ENCODE measurements at regions not wholly inside any gene's neighbourhood (a gene's known extent, or its start where the extent isn't known, plus 50 kb on each side); places are given as distances from the start of the nearest gene placed in this dataset.

- no peak for DNase-seq (ENCODE audit: low read depth, low spot score)
Observed at GRCh38 chr2:146826388-146826787, 1018.4 kb upstream of the ACVR2A start.

GRCh38 chr2:146821836-146822316 is 1023.0 kb upstream of the ACVR2A start:
- peak; percentile 63 for DNase-seq (ENCODE audit: low read depth, low spot score)

DNA sequence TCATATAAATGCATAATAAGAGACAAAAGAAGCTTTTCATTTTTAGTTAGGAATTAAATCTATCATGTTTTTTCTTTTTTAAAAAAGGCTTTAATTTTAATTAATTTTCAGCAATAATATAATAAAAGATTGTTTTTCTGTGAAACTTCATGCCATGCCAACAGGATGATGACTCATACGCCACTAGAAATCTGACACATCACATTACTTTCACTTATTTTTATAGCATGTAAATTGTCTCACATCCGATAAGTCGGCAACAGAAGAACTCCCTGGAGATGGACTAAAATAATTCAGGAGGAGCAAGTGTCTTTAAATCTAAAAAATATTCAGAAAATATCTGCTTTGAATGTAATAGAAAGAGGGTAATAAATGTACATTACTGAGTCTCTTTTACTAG is 1024.2 kb upstream of the ACVR2A start:
- peak; percentile 61 for DNase-seq (ENCODE audit: low read depth, low spot score)

DNA sequence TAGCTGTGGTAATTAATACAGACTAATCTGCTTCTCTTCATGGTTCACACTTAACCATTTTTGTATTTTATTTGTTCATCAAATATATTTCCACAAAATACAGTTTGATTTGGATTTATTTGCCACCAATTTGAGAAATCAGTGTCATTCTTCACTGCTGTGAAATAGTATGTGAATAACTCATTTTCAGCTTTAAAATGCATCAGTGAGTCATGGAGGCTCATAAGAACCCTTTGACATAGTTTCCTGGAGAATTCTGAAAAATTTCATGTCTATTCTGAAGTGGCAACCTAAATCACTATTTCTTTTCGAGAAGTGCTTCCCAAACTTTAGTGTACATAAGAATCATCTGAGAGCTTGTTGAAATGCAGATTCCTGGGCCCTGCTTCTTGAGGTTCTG is 1026.7 kb upstream of the ACVR2A start:
- DNase-seq (ENCODE audit: low read depth, low spot score), result no peak

DNA sequence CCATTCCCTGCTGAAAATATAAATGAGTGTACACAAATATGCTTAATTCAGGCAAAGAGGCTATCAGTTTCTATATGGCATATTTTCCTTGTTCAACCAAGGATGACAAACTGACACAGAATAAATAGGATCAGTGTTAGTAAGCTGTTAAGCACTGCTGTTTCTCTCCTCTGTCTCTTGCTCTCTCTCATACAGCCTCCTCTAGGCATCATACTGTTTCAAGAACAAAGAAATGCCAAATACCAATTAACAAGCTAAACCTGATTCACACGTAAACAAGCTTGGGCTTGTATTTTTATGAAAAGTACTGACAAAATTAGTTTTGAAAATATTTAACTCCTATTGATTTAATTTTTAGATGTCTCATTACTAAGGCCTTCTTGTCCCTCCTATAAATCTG is 1027.2 kb upstream of the ACVR2A start:
- no peak for DNase-seq (ENCODE audit: low read depth, low spot score)

- DNase-seq (ENCODE audit: low read depth, low spot score), result no peak
Observed at GRCh38 chr2:146814971-146815370, 1029.9 kb upstream of the ACVR2A start.

GRCh38 chr2:146807568-146808168 is 1037.2 kb upstream of the ACVR2A start:
- no peak for DNase-seq (ENCODE audit: low read depth, low spot score)

GRCh38 chr2:146806364-146807005 is 1038.3 kb upstream of the ACVR2A start:
- no peak for DNase-seq (ENCODE audit: low read depth, low spot score)

DNA sequence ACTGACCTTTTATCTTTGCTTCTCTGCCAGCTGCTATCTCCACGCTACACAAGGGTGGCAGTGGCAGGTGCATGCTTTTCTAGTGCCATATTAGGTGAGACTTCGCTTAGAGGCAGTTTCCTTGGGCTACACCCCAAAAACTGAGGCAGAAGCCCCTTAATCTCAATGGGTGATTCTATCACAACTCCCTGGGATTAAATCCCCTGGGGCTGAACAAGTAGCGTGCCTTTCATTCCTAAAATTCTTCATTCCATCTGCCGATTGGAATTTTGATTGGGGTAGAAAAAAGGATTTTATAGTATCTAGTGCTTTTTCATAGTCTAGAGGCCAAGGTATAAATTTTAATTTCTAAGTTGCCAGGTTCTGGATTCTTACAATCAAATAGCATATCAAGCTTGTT is 1040.5 kb upstream of the ACVR2A start:
- DNase-seq (ENCODE audit: low read depth, low spot score), result no peak

GRCh38 chr2:146801886-146802285 is 1042.9 kb upstream of the ACVR2A start:
- DNase-seq (ENCODE audit: low read depth, low spot score), result no peak

- no peak for DNase-seq (ENCODE audit: low read depth, low spot score)
Observed at GRCh38 chr2:146786396-146786795, 1058.4 kb upstream of the ACVR2A start.

- no peak for DNase-seq (ENCODE audit: low read depth, low spot score)
Observed at GRCh38 chr2:146785101-146785500, 1059.7 kb upstream of the ACVR2A start.

GRCh38 chr2:146784602-146785001 is 1060.2 kb upstream of the ACVR2A start:
- no peak for DNase-seq (ENCODE audit: low read depth, low spot score)

GRCh38 chr2:146777181-146777580 is 1067.6 kb upstream of the ACVR2A start:
- DNase-seq (ENCODE audit: low read depth, low spot score), result no peak

GRCh38 chr2:146776596-146776995 is 1068.2 kb upstream of the ACVR2A start:
- no peak for DNase-seq (ENCODE audit: low read depth, low spot score)

GRCh38 chr2:146771531-146771930 is 1073.3 kb upstream of the ACVR2A start:
- no peak for DNase-seq (ENCODE audit: low read depth, low spot score)

DNA sequence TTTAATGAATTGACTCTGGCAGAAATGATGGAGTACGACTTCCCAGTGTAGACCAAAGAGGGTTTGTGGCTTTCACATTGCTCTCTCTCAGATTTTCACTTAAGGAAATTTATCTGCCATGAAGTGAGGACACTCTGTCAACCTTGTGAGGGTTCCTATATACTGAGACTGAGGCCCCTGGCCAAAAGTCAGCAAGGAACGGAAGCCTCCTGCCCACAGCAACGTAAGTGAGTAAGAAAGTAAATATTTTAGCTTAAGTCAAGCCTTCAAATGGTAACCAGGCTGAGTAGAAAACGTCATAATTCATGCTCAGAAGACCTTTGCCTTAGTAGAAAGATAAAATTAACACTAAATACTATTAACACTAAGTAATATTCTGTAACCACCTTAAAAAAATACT is 1080.5 kb upstream of the ACVR2A start:
- DNase-seq (ENCODE audit: low read depth, low spot score), result no peak

DNA sequence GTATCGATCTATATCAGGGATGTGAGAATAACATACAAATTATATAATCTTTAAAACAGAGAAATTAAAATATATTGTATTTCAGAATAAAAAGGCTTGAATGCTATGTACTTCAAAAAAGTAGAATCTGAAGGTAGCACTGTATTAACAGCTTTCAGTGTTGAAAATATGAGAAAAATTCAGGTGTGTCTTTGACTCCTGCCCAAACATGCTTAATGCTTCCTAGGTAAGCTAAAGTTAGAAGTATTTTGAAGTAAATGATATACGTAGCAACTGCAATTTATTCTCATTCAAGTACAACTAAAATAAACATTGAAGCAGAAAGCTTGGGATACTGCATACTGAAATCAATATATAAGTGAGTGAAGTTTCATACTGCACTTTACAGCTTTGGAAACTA is 1082.0 kb upstream of the ACVR2A start:
- DNase-seq (ENCODE audit: low read depth, low spot score), result no peak

GRCh38 chr2:146754606-146755005 is 1090.2 kb upstream of the ACVR2A start:
- DNase-seq (ENCODE audit: low read depth, low spot score), result no peak

GRCh38 chr2:146748046-146748445 is 1096.8 kb upstream of the ACVR2A start:
- DNase-seq (ENCODE audit: low read depth, low spot score), result no peak

DNA sequence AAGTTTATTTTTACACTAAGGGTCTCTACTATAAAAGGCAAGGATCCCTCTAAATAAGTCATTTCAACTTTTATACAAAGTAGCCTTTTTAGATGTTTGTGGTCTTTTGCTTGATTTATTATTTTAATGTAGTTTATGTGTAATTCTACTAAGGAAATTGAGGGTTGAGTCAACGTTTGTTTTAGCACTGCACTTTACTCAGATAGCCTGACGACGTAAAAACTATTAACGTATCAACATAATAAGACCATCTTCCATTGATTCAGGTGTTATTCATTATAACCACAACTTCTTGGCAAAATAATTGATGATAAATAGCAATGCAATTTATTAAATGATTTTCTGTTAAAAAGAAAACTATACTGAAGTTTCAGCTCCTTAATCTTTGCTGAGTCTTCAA is 1103.6 kb upstream of the ACVR2A start:
- DNase-seq (ENCODE audit: low read depth, low spot score), result no peak

GRCh38 chr2:146734821-146735190 is 1110.0 kb upstream of the ACVR2A start:
- DNase-seq (ENCODE audit: low read depth, low spot score), result no peak

DNA sequence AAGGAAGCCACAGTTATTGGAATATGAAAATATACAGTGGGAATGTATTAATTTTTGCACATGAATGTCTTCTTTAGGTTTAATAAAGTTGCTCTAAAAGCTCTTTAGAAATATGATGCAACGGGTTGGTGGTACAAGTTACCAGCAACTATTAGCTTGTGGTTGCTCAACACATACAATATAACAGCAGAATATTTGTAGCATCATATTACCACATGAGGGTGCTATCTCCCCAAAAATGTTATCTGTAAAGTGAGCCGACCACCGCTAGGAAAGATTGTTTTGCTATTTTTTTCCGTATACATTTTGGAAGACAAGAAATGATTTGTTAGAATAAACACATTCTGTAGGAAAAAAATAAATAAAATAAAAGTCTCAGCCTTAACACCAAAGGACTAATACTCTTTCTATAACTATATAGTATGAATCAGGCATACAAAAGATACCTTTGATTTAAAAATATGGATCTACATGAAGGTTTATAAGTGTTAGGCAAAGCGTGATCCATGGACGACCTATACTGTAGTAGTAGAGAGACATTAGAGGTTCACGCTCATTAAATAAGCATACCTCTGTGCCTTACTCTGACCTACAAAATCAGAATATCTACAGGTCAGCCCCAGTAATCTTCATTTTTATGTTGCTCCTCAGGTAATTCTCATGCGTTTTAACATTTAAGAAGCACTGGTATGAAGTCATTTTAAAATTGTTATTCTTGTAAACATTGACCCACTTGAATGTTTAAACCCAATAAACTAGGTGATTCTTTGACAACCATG is 1110.6 kb upstream of the ACVR2A start:
- peak; percentile 19 for DNase-seq (ENCODE audit: low read depth, low spot score)
